ENCODE measurements at regions not wholly inside any gene's neighbourhood (a gene's known extent, or its start where the extent isn't known, plus 50 kb on each side); places are given as distances from the start of the nearest gene placed in this dataset.

- TF ChIP-seq MGA (IDR thresholded peaks at IDR 0.05) (no peak), ZNF592 (IDR thresholded peaks at IDR 0.05) (no peak), RBM15 (IDR thresholded peaks at IDR 0.05; ENCODE audit: insufficient read depth, low read length) (no peak), ZNF77 (CRISPR knock-in tag; IDR thresholded peaks at IDR 0.05) (no peak), SETDB1 (IDR thresholded peaks at IDR 0.05; ENCODE audit: low read length) (no peak), HNRNPLL (IDR thresholded peaks at IDR 0.05; ENCODE audit: low read depth, low read length, poor library complexity, severe bottlenecking) (no peak), ARHGAP35 (IDR thresholded peaks at IDR 0.05; ENCODE audit: partially characterized antibody) (no peak)
These were observed 167.7 kb upstream of the PTGFR start (continued) for GRCh38 chr1:78322928-78323680.

Data from K562 (cell line).